GM12875 (cell line): ENCODE measurements at regions not wholly inside any gene's neighbourhood (a gene's known extent, or its start where the extent isn't known, plus 50 kb on each side); places are given as distances from the start of the nearest gene placed in this dataset.

ENCODE experiments used
- H3K4me3 ChIP-seq: one replicate; pipeline ENCODE4 v1.5.1; 2011; ENCODE audit warnings: low read depth, low read length, control low read depth
- TF ChIP-seq, protein P1 (sequence below): IDR thresholded peaks from 2 replicates; pipeline ENCODE4 v1.5.1; 2011; ENCODE audit warnings: low read depth, mild to moderate bottlenecking, control low read depth, inconsistent platforms, low read length, moderate library complexity, borderline replicate concordance; ENCODE audit not compliant: insufficient read depth

DNA sequence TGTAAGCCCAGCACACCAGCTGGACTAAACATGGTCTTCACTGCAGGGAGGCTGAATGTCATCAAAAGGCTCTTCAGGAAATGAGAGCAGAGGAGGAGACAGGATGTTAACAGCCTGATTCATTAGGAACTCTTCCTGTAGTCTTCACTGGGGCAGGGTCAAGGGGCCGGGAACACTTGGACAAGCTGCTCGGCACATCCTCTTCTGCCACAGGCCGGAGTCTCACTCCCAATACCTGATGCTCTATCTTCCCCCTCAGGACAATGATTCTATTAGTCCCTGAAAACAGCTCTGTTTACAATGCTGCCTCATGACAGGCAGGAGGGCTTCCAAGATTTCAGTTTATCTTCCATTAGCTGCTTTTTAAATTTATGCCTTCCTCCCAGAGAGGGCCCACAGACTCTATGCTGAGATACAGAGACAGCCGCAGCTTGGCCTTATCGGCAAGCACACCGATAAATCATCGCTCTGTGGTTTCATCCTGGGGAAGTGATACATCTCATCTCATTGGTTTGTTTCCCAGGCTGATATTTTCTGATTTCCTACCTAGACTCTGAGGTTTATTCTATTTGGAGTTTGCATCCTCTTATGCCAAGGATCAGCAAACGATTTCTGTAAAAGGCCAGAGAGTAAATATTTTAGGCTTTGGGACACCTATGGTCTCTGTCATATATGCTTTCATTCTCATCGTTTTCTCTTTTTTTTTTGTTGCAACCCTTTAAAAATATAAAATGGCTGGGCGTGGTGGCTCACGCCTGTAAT lies 214.0 kb upstream of the ASIC2 start:
- TF ChIP-seq, protein P1, sequence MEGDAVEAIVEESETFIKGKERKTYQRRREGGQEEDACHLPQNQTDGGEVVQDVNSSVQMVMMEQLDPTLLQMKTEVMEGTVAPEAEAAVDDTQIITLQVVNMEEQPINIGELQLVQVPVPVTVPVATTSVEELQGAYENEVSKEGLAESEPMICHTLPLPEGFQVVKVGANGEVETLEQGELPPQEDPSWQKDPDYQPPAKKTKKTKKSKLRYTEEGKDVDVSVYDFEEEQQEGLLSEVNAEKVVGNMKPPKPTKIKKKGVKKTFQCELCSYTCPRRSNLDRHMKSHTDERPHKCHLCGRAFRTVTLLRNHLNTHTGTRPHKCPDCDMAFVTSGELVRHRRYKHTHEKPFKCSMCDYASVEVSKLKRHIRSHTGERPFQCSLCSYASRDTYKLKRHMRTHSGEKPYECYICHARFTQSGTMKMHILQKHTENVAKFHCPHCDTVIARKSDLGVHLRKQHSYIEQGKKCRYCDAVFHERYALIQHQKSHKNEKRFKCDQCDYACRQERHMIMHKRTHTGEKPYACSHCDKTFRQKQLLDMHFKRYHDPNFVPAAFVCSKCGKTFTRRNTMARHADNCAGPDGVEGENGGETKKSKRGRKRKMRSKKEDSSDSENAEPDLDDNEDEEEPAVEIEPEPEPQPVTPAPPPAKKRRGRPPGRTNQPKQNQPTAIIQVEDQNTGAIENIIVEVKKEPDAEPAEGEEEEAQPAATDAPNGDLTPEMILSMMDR = no peak
- no peak overlapping the region for H3K4me3 ChIP-seq

DNA sequence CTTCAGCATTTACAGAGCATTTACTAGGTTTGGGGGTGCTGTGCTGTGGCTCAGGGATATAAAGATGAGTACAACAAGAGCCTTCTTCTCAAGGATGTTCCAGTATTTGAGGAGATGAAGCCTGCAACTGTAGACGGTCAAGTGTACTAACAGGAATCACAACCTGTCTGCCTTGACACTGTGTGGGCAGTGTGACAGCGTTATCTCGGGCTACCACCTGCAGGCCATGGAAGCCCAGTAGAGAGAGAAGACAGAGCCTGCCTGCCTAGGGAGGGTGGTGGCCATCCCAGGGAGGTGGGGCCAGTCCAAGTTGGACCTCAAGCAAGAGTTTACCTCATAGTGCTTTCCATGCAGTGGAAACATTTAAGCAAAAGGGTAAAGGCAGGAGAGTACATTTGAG lies 215.1 kb upstream of the ASIC2 start:
- TF ChIP-seq, protein P1 = no peak
- no peak overlapping the region for H3K4me3 ChIP-seq

DNA sequence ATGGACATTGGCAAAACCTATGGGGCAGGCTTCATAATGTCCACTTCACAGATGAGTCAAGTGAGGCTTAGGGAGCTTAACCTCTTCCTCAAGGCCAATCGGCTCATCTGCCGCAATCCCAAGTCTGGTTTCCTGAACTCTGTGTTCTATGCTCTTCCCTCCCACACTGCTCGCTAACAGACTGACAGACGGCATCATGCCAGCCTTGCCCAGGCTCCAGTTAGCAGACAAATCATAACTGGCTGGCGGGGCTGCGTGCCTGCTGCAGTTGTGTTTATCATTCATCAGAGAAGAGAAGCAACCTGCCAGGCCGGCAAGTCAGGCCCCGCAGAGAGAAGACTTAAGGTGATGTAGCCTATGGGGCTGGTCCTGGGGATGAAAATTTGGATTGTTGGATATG lies 216.2 kb upstream of the ASIC2 start:
- H3K4me3 ChIP-seq = no peak overlapping the region
- TF ChIP-seq, protein P1 = no peak

DNA sequence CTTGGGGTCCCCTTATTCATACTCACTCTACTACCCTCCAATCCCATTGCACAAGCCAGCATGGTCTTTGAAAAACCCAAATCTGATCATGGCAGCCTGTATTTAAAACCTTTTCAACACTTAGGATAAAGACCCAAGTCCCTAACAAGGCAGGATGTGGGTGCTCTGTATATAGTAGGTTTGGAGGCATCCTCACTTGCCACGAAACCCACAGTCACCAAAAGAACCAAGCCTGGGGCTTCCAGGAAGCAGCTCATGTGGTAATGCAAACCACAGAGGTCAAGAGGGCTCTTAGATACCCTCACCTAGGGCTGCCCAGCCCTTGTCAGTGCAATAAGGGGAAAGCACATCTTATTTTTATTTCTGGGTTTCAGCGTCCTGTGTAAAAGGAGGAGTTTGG lies 218.6 kb upstream of the ASIC2 start:
- TF ChIP-seq, protein P1 = no peak

DNA sequence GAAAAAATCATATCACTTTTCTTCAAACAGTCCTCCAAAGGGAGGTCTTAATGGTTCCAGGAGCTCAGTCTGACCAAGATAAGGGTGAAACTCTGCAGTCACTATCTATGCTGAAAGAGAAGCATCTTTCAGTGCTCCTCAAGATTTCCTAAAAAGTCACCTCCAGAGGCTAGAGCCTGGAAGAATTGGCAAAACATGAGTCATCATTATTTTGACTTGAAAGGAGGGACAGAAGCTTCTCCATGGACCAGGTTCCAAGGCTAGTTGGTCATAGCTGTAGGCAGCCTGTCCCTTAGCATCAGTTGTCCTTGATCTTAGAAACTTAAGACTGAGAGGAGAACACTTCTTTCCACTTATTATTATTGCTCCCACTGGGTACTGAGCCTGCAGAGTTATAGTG lies 219.0 kb upstream of the ASIC2 start:
- no peak overlapping the region for H3K4me3 ChIP-seq
- TF ChIP-seq, protein P1 = no peak

More for the DNA sequence above, 218.6 kb upstream of the ASIC2 start:
- H3K4me3 ChIP-seq = no peak overlapping the region

DNA sequence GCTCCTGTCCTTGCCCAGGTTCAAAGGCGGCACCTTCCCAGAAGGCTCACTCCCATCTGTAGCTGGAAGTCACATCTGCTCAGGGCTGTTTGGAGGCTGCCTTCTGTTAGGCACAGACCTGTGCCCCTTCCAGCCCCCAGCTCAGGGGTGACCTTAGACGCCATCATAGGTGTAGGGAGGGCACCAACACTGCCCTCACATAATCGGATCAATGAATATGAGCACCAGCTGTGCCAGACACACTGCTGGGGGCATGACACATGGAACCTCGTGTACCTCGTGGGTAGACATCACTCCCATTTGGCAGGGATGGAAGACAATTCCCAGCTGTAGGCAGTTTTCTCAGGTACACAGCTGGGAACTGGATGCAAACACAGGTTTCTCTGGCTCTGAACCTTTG lies 220.7 kb upstream of the ASIC2 start:
- TF ChIP-seq, protein P1 = no peak
- H3K4me3 ChIP-seq = no peak overlapping the region

DNA sequence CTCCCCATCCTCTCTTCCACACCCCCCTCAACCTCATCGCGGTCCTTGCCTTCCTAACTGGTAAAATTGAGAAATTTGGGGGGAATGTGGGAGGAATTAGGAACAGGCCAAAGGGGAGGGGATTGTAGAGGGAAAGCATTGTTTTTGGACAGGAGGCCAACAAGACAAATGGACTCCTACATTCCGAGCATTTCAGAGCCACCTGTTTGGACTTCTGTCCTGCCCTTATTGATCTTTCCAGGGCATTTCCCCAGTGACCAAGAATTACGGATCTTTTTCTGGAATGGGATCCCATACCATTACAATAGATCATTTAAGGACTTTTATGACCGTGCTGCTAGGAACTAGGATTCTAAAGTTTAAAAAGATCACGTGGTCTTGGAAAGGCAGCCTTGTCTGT lies 221.3 kb upstream of the ASIC2 start:
- H3K4me3 ChIP-seq = no peak overlapping the region
- TF ChIP-seq, protein P1 = no peak
